GM12878 (cell line): ENCODE measurements at regions not wholly inside any gene's neighbourhood (a gene's known extent, or its start where the extent isn't known, plus 50 kb on each side); places are given as distances from the start of the nearest gene placed in this dataset.

Source experiments
- ATAC-seq: fragments of 200-7000 bp; cut with Tn5 transposase; 3 replicates; pipeline ENCODE4 v1.9.1; 2020; ENCODE audit warnings: mild to moderate bottlenecking, moderate library complexity
- BruUV-seq: library from RNA; stranded (reverse); fragments of 400-500 nt; replicated peaks from 2 replicates; lab custom pipeline; 2021; lab: Mats Ljungman, UMichigan
- CTCF ChIA-PET: fragments of 300-600 bp; sonication (Branson Sonifier 250); formaldehyde crosslinking; extraction: SDS; loops from one replicate; lab custom pipeline; 2021; ENCODE audit warnings: inconsistent platforms; lab: Yijun Ruan, JAX
- POLR2A ChIA-PET: fragments of 350-600 bp; formaldehyde crosslinking; extraction: SDS; loops from one replicate; lab custom pipeline; 2021; ENCODE audit warnings: inconsistent platforms; lab: Charles Lee
- RAD21 ChIA-PET: fragments of 300-600 bp; sonication (Branson Sonifier 250); formaldehyde crosslinking; loops from one replicate; lab custom pipeline; 2023; ENCODE audit warnings: antibody characterized with exemption; ENCODE audit not compliant: unreplicated experiment; lab: Charles Lee
- SMC1A ChIA-PET: fragments of 300-600 bp; sonication (Branson Sonifier 250); formaldehyde crosslinking; loops from one replicate; lab custom pipeline; 2023; ENCODE audit not compliant: unreplicated experiment, uncharacterized antibody; lab: Charles Lee
- DNase-seq: peaks from one replicate; pipeline ENCODE4 v3.0.0-alpha.2; 2011; ENCODE audit warnings: low read depth, low spot score
- FAIRE-seq: peaks from 3 replicates; lab custom pipeline; 2011; peaks lifted over from hg19 to GRCh38; lab: Jason Lieb, UNC
- H2AFZ ChIP-seq: 2 replicates; pipeline ENCODE4 v1.6.0; 2011; ENCODE audit warnings: low read depth, low read length, control low read depth; ENCODE audit not compliant: control insufficient read depth
- H3K27ac ChIP-seq: 2 replicates; pipeline ENCODE4 v1.5.1; 2011; ENCODE audit warnings: control low read depth; ENCODE audit not compliant: control insufficient read depth, insufficient read depth
- H3K27me3 ChIP-seq, 2 experiments: replicated peaks in 1 of 2; 2 replicates each; pipeline versions ENCODE4 v1.6.0 to v1.6.1; 2011; ENCODE audit warnings: low read length in 1 of 2; ENCODE audit not compliant: control insufficient read depth in 2 of 2, insufficient read depth in 2 of 2
- H3K36me3 ChIP-seq, 2 experiments: 2 replicates each; pipeline ENCODE4 v1.5.1; 2011; ENCODE audit warnings: low read length in 1 of 2; ENCODE audit not compliant: control insufficient read depth in 2 of 2, insufficient read depth in 2 of 2
- H3K4me1 ChIP-seq: 2 replicates; pipeline ENCODE4 v1.6.1; 2011; ENCODE audit warnings: mild to moderate bottlenecking, low read length, moderate library complexity, mixed read lengths; ENCODE audit not compliant: control insufficient read depth, insufficient read depth
- H3K4me2 ChIP-seq: 2 replicates; pipeline ENCODE4 v1.6.0; 2011; ENCODE audit warnings: control low read depth; ENCODE audit not compliant: control insufficient read depth, insufficient read depth
- H3K4me3 ChIP-seq: fragments of 200-600 bp; sonication (generic); 2 replicates; pipeline ENCODE4 v1.5.1; 2016
- H3K79me2 ChIP-seq: 2 replicates; pipeline ENCODE4 v1.6.0; 2011; ENCODE audit warnings: low read length; ENCODE audit not compliant: control insufficient read depth, insufficient read depth
- H3K9ac ChIP-seq: 2 replicates; pipeline ENCODE4 v1.8.0; 2011; ENCODE audit warnings: low read length, control low read depth, mixed read lengths; ENCODE audit not compliant: control insufficient read depth, insufficient read depth
- H3K9me3 ChIP-seq: replicated peaks from 3 replicates; pipeline ENCODE4 v1.5.1; 2011; ENCODE audit warnings: mild to moderate bottlenecking, low read length; ENCODE audit not compliant: control insufficient read depth, insufficient read depth
- H4K20me1 ChIP-seq: 2 replicates; pipeline ENCODE4 v1.6.0; 2011; ENCODE audit not compliant: control insufficient read depth, insufficient read depth
- CHD1 ChIP-seq: IDR thresholded peaks from 2 replicates; pipeline ENCODE4 v1.6.1; 2012; ENCODE audit warnings: low read depth, low read length, improper control_type of control experiment
- CREM ChIP-seq: IDR thresholded peaks from 2 replicates; pipeline ENCODE4 v1.6.1; 2014; ENCODE audit warnings: antibody characterized with exemption, low read depth
- ELK1 ChIP-seq: IDR thresholded peaks from 2 replicates; pipeline ENCODE4 v1.6.1; 2012; ENCODE audit warnings: low read depth, low read length, improper control_type of control experiment
- EZH2 ChIP-seq: IDR thresholded peaks from 2 replicates; pipeline ENCODE4 v1.6.1; 2012; ENCODE audit warnings: low read depth, mild to moderate bottlenecking, control low read depth, inconsistent platforms, low read length, borderline replicate concordance; ENCODE audit not compliant: control insufficient read depth
- FOXM1 ChIP-seq: IDR thresholded peaks from 2 replicates; pipeline ENCODE4 v1.6.1; 2012; ENCODE audit warnings: low read depth, mild to moderate bottlenecking, inconsistent platforms, low read length, moderate library complexity
- HDAC6 ChIP-seq: fragments of 200-600 bp; sonication (generic); IDR thresholded peaks from one replicate; pipeline ENCODE4 v1.8.0; 2017; ENCODE audit warnings: antibody characterized with exemption; ENCODE audit not compliant: unreplicated experiment
- IKZF2 ChIP-seq, 2 experiments: fragments of 450-650 bp; IDR thresholded peaks; 2 replicates each; pipeline ENCODE4 v1.6.1; 2017; ENCODE audit warnings: mild to moderate bottlenecking in 2 of 2, moderate library complexity in 2 of 2
- IRF5 ChIP-seq: fragments of 450-650 bp; IDR thresholded peaks from 2 replicates; pipeline ENCODE4 v1.6.1; 2017; ENCODE audit warnings: borderline replicate concordance
- KDM1A ChIP-seq: fragments of 200-600 bp; sonication (generic); IDR thresholded peaks from 2 replicates; pipeline ENCODE4 v1.6.1; 2016; ENCODE audit warnings: borderline replicate concordance
- MYB ChIP-seq: fragments of 150-350 bp; IDR thresholded peaks from 2 replicates; pipeline ENCODE4 v1.6.1; 2014; ENCODE audit warnings: mild to moderate bottlenecking, low read depth, low read length, borderline replicate concordance
- NFXL1 ChIP-seq: fragments of 450-650 bp; IDR thresholded peaks from 2 replicates; pipeline ENCODE4 v1.6.1; 2017; ENCODE audit warnings: antibody characterized with exemption, mild to moderate bottlenecking, borderline replicate concordance
- POLR2AphosphoS2 ChIP-seq: IDR thresholded peaks from 2 replicates; pipeline ENCODE4 v1.6.1; 2011; ENCODE audit warnings: low read depth, mild to moderate bottlenecking, low read length, improper control_type of control experiment, moderate library complexity
- RAD21 ChIP-seq: IDR thresholded peaks from 2 replicates; pipeline ENCODE4 v1.6.1; 2011; ENCODE audit warnings: mild to moderate bottlenecking, low read depth, low read length, moderate library complexity; ENCODE audit not compliant: insufficient read depth
- SREBF2 ChIP-seq: IDR thresholded peaks from 2 replicates; pipeline ENCODE4 v1.6.1; 2012; ENCODE audit warnings: mild to moderate bottlenecking, low read length
- SUPT20H ChIP-seq: IDR thresholded peaks from 2 replicates; pipeline ENCODE4 v1.6.1; 2011; ENCODE audit warnings: low read depth, mild to moderate bottlenecking, low read length, moderate library complexity, borderline replicate concordance; ENCODE audit not compliant: control insufficient read depth
- TCF7 ChIP-seq: IDR thresholded peaks from 2 replicates; pipeline ENCODE4 v1.6.1; 2014; ENCODE audit warnings: antibody characterized with exemption, borderline replicate concordance
- WGBS: methylation state at CpG from one replicate; pipeline ENCODE4 v1.1.6; 2016; ENCODE audit warnings: low lambda C conversion rate; ENCODE audit not compliant: insufficient replicate concordance, insufficient coverage; ENCODE audit errors: missing lambda C conversion rate; 5-methylcytosine and 5-hydroxymethylcytosine counted together
- in situ Hi-C: fragments of 300-500 bp; cut with MboI; formaldehyde crosslinking; loops from 9 replicates; pipeline ENCODE4 v1.14.3; 2018; ENCODE audit warnings: mixed read lengths
- intact Hi-C: fragments of 100-400 bp; cut with micrococcal nuclease; formaldehyde crosslinking; loops from one replicate; pipeline ENCODE4 v1.14.2; 2022; ENCODE audit not compliant: unreplicated experiment
- TF ChIP-seq, protein P1 (sequence below): fragments of 450-650 bp; IDR thresholded peaks from 2 replicates; pipeline ENCODE4 v1.6.1; 2017; ENCODE audit warnings: mild to moderate bottlenecking
- TF ChIP-seq, protein P2 (sequence below): fragments of 450-650 bp; formaldehyde crosslinking; IDR thresholded peaks from 2 replicates; pipeline ENCODE4 v1.5.0; 2022; ENCODE audit warnings: mild to moderate bottlenecking, missing genetic modification characterization

- H3K36me3 ChIP-seq: no peaks in the 10 kb centered on the region
- ChIA-PET POLR2A (no interaction called here), CTCF (no interaction called here), SMC1A (no interaction called here), RAD21 (no interaction called here)
- no peaks in the 10 kb centered on the region for H3K4me1 ChIP-seq
- intact Hi-C loops: no loop called here
- BruUV-seq: no TSS peak
- ATAC-seq: no peak
- no peak overlapping the region for H2AFZ ChIP-seq
- H3K79me2 ChIP-seq: no peaks in the 10 kb centered on the region
- TF ChIP-seq IRF5: no peak
- no peak for TF ChIP-seq FOXM1
- TF ChIP-seq ELK1: no peak
- no peak for TF ChIP-seq IKZF2 (IDR thresholded peaks at IDR 0.05)
- TF ChIP-seq SREBF2: no peak
- TF ChIP-seq, protein P1, sequence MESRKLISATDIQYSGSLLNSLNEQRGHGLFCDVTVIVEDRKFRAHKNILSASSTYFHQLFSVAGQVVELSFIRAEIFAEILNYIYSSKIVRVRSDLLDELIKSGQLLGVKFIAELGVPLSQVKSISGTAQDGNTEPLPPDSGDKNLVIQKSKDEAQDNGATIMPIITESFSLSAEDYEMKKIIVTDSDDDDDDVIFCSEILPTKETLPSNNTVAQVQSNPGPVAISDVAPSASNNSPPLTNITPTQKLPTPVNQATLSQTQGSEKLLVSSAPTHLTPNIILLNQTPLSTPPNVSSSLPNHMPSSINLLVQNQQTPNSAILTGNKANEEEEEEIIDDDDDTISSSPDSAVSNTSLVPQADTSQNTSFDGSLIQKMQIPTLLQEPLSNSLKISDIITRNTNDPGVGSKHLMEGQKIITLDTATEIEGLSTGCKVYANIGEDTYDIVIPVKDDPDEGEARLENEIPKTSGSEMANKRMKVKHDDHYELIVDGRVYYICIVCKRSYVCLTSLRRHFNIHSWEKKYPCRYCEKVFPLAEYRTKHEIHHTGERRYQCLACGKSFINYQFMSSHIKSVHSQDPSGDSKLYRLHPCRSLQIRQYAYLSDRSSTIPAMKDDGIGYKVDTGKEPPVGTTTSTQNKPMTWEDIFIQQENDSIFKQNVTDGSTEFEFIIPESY: no peak
- TF ChIP-seq, protein P2, sequence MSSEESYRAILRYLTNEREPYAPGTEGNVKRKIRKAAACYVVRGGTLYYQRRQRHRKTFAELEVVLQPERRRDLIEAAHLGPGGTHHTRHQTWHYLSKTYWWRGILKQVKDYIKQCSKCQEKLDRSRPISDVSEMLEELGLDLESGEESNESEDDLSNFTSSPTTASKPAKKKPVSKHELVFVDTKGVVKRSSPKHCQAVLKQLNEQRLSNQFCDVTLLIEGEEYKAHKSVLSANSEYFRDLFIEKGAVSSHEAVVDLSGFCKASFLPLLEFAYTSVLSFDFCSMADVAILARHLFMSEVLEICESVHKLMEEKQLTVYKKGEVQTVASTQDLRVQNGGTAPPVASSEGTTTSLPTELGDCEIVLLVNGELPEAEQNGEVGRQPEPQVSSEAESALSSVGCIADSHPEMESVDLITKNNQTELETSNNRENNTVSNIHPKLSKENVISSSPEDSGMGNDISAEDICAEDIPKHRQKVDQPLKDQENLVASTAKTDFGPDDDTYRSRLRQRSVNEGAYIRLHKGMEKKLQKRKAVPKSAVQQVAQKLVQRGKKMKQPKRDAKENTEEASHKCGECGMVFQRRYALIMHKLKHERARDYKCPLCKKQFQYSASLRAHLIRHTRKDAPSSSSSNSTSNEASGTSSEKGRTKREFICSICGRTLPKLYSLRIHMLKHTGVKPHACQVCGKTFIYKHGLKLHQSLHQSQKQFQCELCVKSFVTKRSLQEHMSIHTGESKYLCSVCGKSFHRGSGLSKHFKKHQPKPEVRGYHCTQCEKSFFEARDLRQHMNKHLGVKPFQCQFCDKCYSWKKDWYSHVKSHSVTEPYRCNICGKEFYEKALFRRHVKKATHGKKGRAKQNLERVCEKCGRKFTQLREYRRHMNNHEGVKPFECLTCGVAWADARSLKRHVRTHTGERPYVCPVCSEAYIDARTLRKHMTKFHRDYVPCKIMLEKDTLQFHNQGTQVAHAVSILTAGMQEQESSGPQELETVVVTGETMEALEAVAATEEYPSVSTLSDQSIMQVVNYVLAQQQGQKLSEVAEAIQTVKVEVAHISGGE: no peak
- no peak for TF ChIP-seq SUPT20H
- no peak for TF ChIP-seq POLR2AphosphoS2
- no peak for TF ChIP-seq TCF7
- no peak for TF ChIP-seq MYB
- no peak for TF ChIP-seq CREM
- no peak for TF ChIP-seq KDM1A
- TF ChIP-seq CHD1: no peak
- TF ChIP-seq RAD21: no peak
- TF ChIP-seq EZH2: no peak
- TF ChIP-seq NFXL1: no peak
- TF ChIP-seq HDAC6: no peak
- TF ChIP-seq, all 136 proteins: peak for 0
- no peak overlapping the region for H3K9ac ChIP-seq
- no peaks in the 10 kb centered on the region for H4K20me1 ChIP-seq
- H3K27ac ChIP-seq: no peak overlapping the region
- no peak overlapping the region for H3K4me3 ChIP-seq
- H3K9me3 ChIP-seq: no peaks in the 10 kb centered on the region
- no peaks in the 10 kb centered on the region for H3K27me3 ChIP-seq
- in situ Hi-C loops: no loop called here
- FAIRE-seq (no peak), DNase-seq (no peak)
- no peak overlapping the region for H3K4me2 ChIP-seq
- WGBS: 1% methylated on average over 3 of the region's 3 CpGs
These were observed 545.9 kb upstream of the GCFC2 start for GRCh38 chr2:76256458-76257088.
